Right lobe of liver (tissue), 4 donors: ENCODE measurements at regions not wholly inside any gene's neighbourhood (a gene's known extent, or its start where the extent isn't known, plus 50 kb on each side); places are given as distances from the start of the nearest gene placed in this dataset.

Source experiments
- CTCF ChIP-seq, 4 donors: fragments of 200-600 bp in 3 of 4; fragments of 450-650 bp in 1 of 4; IDR thresholded peaks; one replicate each; pipeline versions ENCODE4 v1.5.1 to v1.8.0; 2016 to 2022; ENCODE audit warnings: antibody characterized with exemption in 4 of 4, mild to moderate bottlenecking in 2 of 4
- POLR2A ChIP-seq: fragments of 450-650 bp; IDR thresholded peaks from one replicate; pipeline ENCODE4 v1.6.1; 2017; ENCODE audit warnings: antibody characterized with exemption, mild to moderate bottlenecking
- donor health status: DM: no; HTN: no; CAD: no.
- donor health status: DM: no; HTN: no; CAD: no.
- donor health status: DM: no; HTN: yes; CAD: no.

DNA sequence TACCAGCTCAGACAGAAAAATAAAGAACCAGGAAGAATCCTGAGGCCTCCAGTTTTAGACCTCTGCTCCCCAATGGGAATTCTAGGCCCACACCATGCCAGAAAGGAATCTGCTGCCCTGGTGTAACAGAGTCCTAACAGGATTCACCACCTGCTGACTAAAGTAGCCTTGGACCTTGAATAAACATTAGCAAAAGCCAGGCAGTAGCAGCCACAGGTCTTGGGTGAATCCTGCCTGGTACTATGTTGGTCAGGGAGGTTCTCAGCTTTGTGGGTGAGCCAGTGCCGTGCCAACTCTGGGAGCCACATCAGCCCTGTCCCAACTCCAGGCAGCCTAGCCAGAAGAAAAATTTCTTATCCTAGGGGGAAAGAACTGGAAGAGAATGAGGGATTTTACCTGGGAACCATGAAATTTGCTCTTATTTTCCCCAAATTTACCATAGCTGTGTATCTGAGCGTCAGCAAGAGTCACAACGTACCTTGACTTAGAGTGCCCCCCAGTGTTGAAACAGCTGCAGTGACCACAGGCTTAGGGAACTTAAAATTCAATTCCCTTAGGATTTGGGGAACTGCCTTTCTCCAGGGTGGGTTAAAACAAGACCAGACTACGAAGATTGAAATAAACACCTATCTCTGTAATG is 1895.6 kb upstream of the PRR20A start:
- TF ChIP-seq CTCF (IDR thresholded peaks at IDR 0.05) (peak in 2 of 4 donors; percentile 17 to 27), POLR2A (no peak)
